Ascending aorta (tissue), 2 donors: ENCODE measurements at regions not wholly inside any gene's neighbourhood (a gene's known extent, or its start where the extent isn't known, plus 50 kb on each side); places are given as distances from the start of the nearest gene placed in this dataset.

Experiments
- DNase-seq, 2 donors: peaks; one replicate each; pipeline ENCODE4 v3.0.0-alpha.2; 2019; ENCODE audit warnings: low spot score in 2 of 2
- H3K27ac ChIP-seq, 2 donors: fragments of 200-600 bp; sonication (generic); one replicate each; pipeline ENCODE4 v1.5.1; 2016 to 2017; ENCODE audit warnings: mild to moderate bottlenecking in 1 of 2
- H3K27me3 ChIP-seq: fragments of 200-600 bp; sonication (generic); one replicate; pipeline ENCODE4 v1.5.1; 2017
- H3K36me3 ChIP-seq, 2 donors: fragments of 200-600 bp; sonication (generic); one replicate each; pipeline ENCODE4 v1.5.1; 2016
- H3K4me1 ChIP-seq, 2 donors: fragments of 200-600 bp; sonication (generic); one replicate each; pipeline ENCODE4 v1.5.1; 2016 to 2017; ENCODE audit warnings: mild to moderate bottlenecking in 1 of 2
- H3K4me3 ChIP-seq, 2 donors: fragments of 200-600 bp; sonication (generic); one replicate each; pipeline ENCODE4 v1.5.1; 2016 to 2017; ENCODE audit warnings: mild to moderate bottlenecking in 1 of 2
- H3K9me3 ChIP-seq, 2 donors: fragments of 200-600 bp; sonication (generic); one replicate each; pipeline ENCODE4 v1.5.1; 2016
- CTCF ChIP-seq, 3 experiments: fragments of 200-600 bp in 2 of 3; fragments of 450-650 bp in 1 of 3; sonication (generic) in 2 of 3; IDR thresholded peaks; one replicate each; pipeline ENCODE4 v1.5.1; 2016 to 2019; ENCODE audit warnings: antibody characterized with exemption in 3 of 3, mild to moderate bottlenecking in 1 of 3, moderate library complexity in 1 of 3
- intact Hi-C: fragments of 100-400 bp; cut with DNase I; formaldehyde crosslinking; loops from one replicate; pipeline ENCODE4 v1.15.1; 2023

DNA sequence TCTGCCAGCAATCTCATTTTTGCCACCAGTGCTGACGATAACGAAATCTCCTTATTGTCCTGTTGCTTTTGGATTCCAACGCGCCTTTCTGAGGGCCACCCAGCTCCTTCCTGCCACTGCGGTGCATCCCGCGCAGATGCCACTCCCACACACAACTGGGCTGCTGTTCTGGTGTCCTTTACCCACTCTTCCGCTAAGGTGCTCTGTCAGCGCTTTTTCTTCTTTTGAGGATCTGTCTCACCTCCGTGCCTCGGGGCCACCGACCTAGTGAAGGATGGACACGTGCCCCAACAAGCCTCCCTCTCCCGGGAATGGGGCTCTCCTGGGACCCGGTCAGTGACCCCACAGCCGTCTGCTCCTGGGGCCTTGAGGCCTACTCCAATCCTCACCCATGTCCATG is 314.3 kb upstream of the COBL start:
- no peak for TF ChIP-seq CTCF (IDR thresholded peaks at IDR 0.05)
- H3K27me3 ChIP-seq, result no peaks in the 10 kb centered on the region
- H3K4me3 ChIP-seq, result no peak overlapping the region
- no peaks in the 10 kb centered on the region for H3K36me3 ChIP-seq
- intact Hi-C loops, result no loop called here
- no peak overlapping the region for H3K27ac ChIP-seq
- no peaks in the 10 kb centered on the region for H3K4me1 ChIP-seq
- H3K9me3 ChIP-seq, result no peaks in the 10 kb centered on the region
- no peak for DNase-seq

GRCh38 chr7:51629206-51629605 is 312.6 kb upstream of the COBL start:
- Histone ChIP-seq H3K27me3 (no peaks in the 10 kb centered on the region), H3K4me3 (no peak overlapping the region), H3K36me3 (no peaks in the 10 kb centered on the region), H3K27ac (no peak overlapping the region), H3K4me1 (no peaks in the 10 kb centered on the region), H3K9me3 (no peaks in the 10 kb centered on the region)
- no peak for DNase-seq
- TF ChIP-seq CTCF (IDR thresholded peaks at IDR 0.05), result no peak
- intact Hi-C loops, result no loop called here

DNA sequence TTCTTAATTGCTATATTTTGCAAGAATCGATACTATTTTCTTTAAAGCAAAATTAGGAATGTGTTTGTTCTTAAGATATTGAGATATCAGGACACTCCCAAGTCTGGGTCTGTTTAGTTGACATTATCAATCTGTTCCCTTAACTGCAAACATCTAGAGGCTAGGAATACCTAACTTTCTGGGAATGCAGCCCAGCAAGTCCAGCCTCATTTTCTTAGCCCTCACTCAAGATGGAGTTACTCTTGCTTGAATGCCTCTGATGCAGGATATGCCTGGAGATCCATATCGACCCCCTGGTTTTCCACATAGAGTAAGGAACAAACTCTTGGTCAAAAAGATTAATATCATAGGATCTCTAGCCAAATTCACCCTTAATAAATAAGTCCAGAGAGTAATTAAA is 305.3 kb upstream of the COBL start:
- Histone ChIP-seq H3K36me3 (no peaks in the 10 kb centered on the region), H3K4me3 (no peak overlapping the region), H3K9me3 (no peaks in the 10 kb centered on the region), H3K4me1 (no peaks in the 10 kb centered on the region), H3K27me3 (no peaks in the 10 kb centered on the region), H3K27ac (no peak overlapping the region)
- no peak for DNase-seq
- TF ChIP-seq CTCF (IDR thresholded peaks at IDR 0.05), result no peak
- intact Hi-C loops, result no loop called here

- TF ChIP-seq CTCF (IDR thresholded peaks at IDR 0.05), result no peak
- no peak for DNase-seq
- Histone ChIP-seq H3K9me3 (no peaks in the 10 kb centered on the region), H3K4me1 (no peaks in the 10 kb centered on the region), H3K4me3 (no peak overlapping the region), H3K27ac (no peak overlapping the region), H3K27me3 (no peaks in the 10 kb centered on the region), H3K36me3 (no peaks in the 10 kb centered on the region)
- intact Hi-C loops, result no loop called here
Observed at GRCh38 chr7:51620706-51621105, 304.1 kb upstream of the COBL start.

DNA sequence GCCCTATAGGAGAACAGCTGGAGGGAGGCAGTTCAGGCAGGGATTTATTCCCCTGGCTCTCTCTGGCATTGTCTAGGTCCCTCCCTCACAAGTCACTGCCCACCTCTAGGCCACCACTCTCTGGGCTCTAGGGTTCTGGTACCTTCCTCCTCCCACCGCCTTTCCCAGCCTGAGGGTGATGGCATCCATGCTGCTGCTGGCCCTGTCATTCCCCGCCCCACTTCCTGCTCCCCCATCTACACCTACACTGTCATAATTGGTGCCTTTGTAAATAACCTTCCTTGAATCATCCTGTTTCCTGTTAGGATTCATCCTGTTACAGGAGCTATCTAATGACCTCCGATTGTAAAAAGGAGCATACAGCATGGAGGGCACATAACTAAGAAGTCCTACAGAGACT is 303.3 kb upstream of the COBL start:
- Histone ChIP-seq H3K9me3 (no peaks in the 10 kb centered on the region), H3K27ac (no peak overlapping the region), H3K36me3 (no peaks in the 10 kb centered on the region), H3K4me3 (no peak overlapping the region), H3K4me1 (no peaks in the 10 kb centered on the region), H3K27me3 (no peaks in the 10 kb centered on the region)
- no peak for DNase-seq
- intact Hi-C loops, result no loop called here
- no peak for TF ChIP-seq CTCF (IDR thresholded peaks at IDR 0.05)

DNA sequence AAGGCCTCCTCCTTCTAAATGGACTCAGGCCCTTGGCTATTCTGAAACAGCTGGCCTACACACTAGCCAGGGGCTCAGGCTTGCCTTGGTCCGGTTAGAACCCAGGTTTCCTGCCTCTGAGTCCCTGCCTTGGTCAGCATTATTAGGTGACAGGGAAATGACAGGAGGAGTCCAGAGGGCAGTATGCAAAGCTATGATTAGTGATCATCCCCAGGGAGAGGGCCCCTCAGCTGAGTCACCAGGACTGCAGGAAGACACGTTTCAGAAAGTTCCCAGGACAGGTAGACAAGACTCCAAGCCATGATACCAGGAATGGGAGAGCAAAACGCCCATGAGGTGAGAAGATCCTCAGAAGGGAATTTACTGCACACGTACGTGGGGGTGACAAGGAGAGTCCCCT is 301.1 kb upstream of the COBL start:
- no peak overlapping the region for H3K4me3 ChIP-seq
- no peak for TF ChIP-seq CTCF (IDR thresholded peaks at IDR 0.05)
- no peak for DNase-seq
- no peaks in the 10 kb centered on the region for H3K27me3 ChIP-seq
- H3K4me1 ChIP-seq, result no peaks in the 10 kb centered on the region
- intact Hi-C loops, result no loop called here
- H3K9me3 ChIP-seq, result no peaks in the 10 kb centered on the region
- H3K27ac ChIP-seq, result no peak overlapping the region
- H3K36me3 ChIP-seq, result no peaks in the 10 kb centered on the region
